ENCODE measurements at regions not wholly inside any gene's neighbourhood (a gene's known extent, or its start where the extent isn't known, plus 50 kb on each side); places are given as distances from the start of the nearest gene placed in this dataset.

GRCh38 chr20:11207749-11208502 lies 534.1 kb upstream of the JAG1 start:
- no peak for TF ChIP-seq CTCF (IDR thresholded peaks at IDR 0.05)
- peak overlapping the region; percentile 86 for H3K27ac Mint-ChIP-seq (ENCODE audit: unreplicated experiment)
- peak overlapping the region; percentile 8 for H3K4me3 Mint-ChIP-seq (ENCODE audit: unreplicated experiment)
- DNase-seq (ENCODE audit: low spot score) = no peak
- H3K9me3 Mint-ChIP-seq (ENCODE audit: low read depth) = no peaks in the 10 kb centered on the region
- H3K27me3 Mint-ChIP-seq (ENCODE audit: low read depth) = no peaks in the 10 kb centered on the region
- peaks cover 73% of the 10 kb centered on the region for H3K4me1 Mint-ChIP-seq (ENCODE audit: low read depth)
- no peaks in the 10 kb centered on the region for H3K36me3 Mint-ChIP-seq (ENCODE audit: low read depth)

GRCh38 chr20:11210611-11211010 lies 536.8 kb upstream of the JAG1 start:
- no peak overlapping the region for H3K27ac Mint-ChIP-seq (ENCODE audit: unreplicated experiment)

GRCh38 chr20:11212272-11212671 lies 538.5 kb upstream of the JAG1 start:
- no peaks in the 10 kb centered on the region for H3K36me3 Mint-ChIP-seq (ENCODE audit: low read depth)
- no peaks in the 10 kb centered on the region for H3K27me3 Mint-ChIP-seq (ENCODE audit: low read depth)
- H3K27ac Mint-ChIP-seq (ENCODE audit: unreplicated experiment) = no peak overlapping the region
- H3K9me3 Mint-ChIP-seq (ENCODE audit: low read depth) = no peaks in the 10 kb centered on the region
- peaks cover 83% of the 10 kb centered on the region for H3K4me1 Mint-ChIP-seq (ENCODE audit: low read depth)
- no peak overlapping the region for H3K4me3 Mint-ChIP-seq (ENCODE audit: unreplicated experiment)
- TF ChIP-seq CTCF (IDR thresholded peaks at IDR 0.05) = no peak
- DNase-seq (ENCODE audit: low spot score) = no peak

More at GRCh38 chr20:11210611-11211010, 536.8 kb upstream of the JAG1 start:
- H3K9me3 Mint-ChIP-seq (ENCODE audit: low read depth) = no peaks in the 10 kb centered on the region
- peaks cover 81% of the 10 kb centered on the region for H3K4me1 Mint-ChIP-seq (ENCODE audit: low read depth)
- no peaks in the 10 kb centered on the region for H3K27me3 Mint-ChIP-seq (ENCODE audit: low read depth)
- no peaks in the 10 kb centered on the region for H3K36me3 Mint-ChIP-seq (ENCODE audit: low read depth)
- H3K4me3 Mint-ChIP-seq (ENCODE audit: unreplicated experiment) = no peak overlapping the region
- TF ChIP-seq CTCF (IDR thresholded peaks at IDR 0.05) = no peak
- DNase-seq (ENCODE audit: low spot score) = no peak

- DNase-seq (ENCODE audit: low spot score) = no peak
- Mint-ChIP-seq H3K4me3 (ENCODE audit: unreplicated experiment) (no peak overlapping the region), H3K4me1 (ENCODE audit: low read depth) (peaks cover 83% of the 10 kb centered on the region), H3K36me3 (ENCODE audit: low read depth) (no peaks in the 10 kb centered on the region), H3K27ac (ENCODE audit: unreplicated experiment) (no peak overlapping the region), H3K27me3 (ENCODE audit: low read depth) (no peaks in the 10 kb centered on the region), H3K9me3 (ENCODE audit: low read depth) (no peaks in the 10 kb centered on the region)
- no peak for TF ChIP-seq CTCF (IDR thresholded peaks at IDR 0.05)
Observed at GRCh38 chr20:11212902-11213301, 539.1 kb upstream of the JAG1 start.

- Mint-ChIP-seq H3K27me3 (ENCODE audit: low read depth) (no peaks in the 10 kb centered on the region), H3K4me3 (ENCODE audit: unreplicated experiment) (no peak overlapping the region), H3K4me1 (ENCODE audit: low read depth) (peaks cover 83% of the 10 kb centered on the region), H3K36me3 (ENCODE audit: low read depth) (no peaks in the 10 kb centered on the region), H3K27ac (ENCODE audit: unreplicated experiment) (peak overlapping the region; percentile 91), H3K9me3 (ENCODE audit: low read depth) (no peaks in the 10 kb centered on the region)
- DNase-seq (ENCODE audit: low spot score) = no peak
- TF ChIP-seq CTCF (IDR thresholded peaks at IDR 0.05) = no peak
Observed at GRCh38 chr20:11214256-11214840, 540.5 kb upstream of the JAG1 start.
